ENCODE measurements at regions not wholly inside any gene's neighbourhood (a gene's known extent, or its start where the extent isn't known, plus 50 kb on each side); places are given as distances from the start of the nearest gene placed in this dataset.

- Histone ChIP-seq H3K4me3 (ENCODE audit: low read depth, low read length) (no peak overlapping the region), H3K36me3 (ENCODE audit: control insufficient read depth, insufficient read depth, low read length) (no peaks in the 10 kb centered on the region), H3K27me3 (ENCODE audit: control insufficient read depth, insufficient read depth, low read length) (no peaks in the 10 kb centered on the region), H3K9ac (ENCODE audit: low read depth, low read length) (no peak overlapping the region), H3K4me1 (ENCODE audit: control insufficient read depth, insufficient read depth, low read length) (no peaks in the 10 kb centered on the region), H3K9me3 (ENCODE audit: control insufficient read depth, insufficient read depth, low read length) (no peaks in the 10 kb centered on the region)
Observed at GRCh38 chr2:236936446-236936940, 149.2 kb upstream of the COPS8 start.

DNA sequence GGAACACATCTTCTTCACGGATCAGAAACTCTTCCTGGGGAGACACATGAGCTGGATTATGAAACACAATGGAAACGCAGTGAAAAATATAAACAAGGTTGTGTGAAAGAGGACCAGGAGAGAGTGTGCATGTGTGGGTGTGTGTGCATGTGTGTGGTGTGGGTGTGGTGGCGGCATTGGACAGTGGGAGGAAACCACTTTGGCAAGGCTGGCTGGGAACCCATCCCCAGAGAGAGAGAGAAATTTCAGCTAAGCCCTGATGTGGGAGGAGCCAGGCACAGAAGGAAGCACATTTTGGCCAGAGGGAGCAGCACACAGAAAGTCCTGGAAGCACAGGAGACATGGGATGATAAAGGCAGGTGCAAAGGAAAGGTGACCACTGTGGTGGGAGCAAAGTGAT, 147.6 kb upstream of the COPS8 start:
- Histone ChIP-seq H3K9me3 (ENCODE audit: control insufficient read depth, insufficient read depth, low read length) (no peaks in the 10 kb centered on the region), H3K27me3 (ENCODE audit: control insufficient read depth, insufficient read depth, low read length) (no peaks in the 10 kb centered on the region), H3K4me3 (ENCODE audit: low read depth, low read length) (no peak overlapping the region), H3K36me3 (ENCODE audit: control insufficient read depth, insufficient read depth, low read length) (no peaks in the 10 kb centered on the region), H3K9ac (ENCODE audit: low read depth, low read length) (no peak overlapping the region), H3K4me1 (ENCODE audit: control insufficient read depth, insufficient read depth, low read length) (no peaks in the 10 kb centered on the region)

GRCh38 chr2:236939271-236939670, 146.4 kb upstream of the COPS8 start:
- H3K4me3 ChIP-seq (ENCODE audit: low read depth, low read length): no peak overlapping the region
- H3K36me3 ChIP-seq (ENCODE audit: control insufficient read depth, insufficient read depth, low read length): no peaks in the 10 kb centered on the region
- no peak overlapping the region for H3K9ac ChIP-seq (ENCODE audit: low read depth, low read length)
- no peaks in the 10 kb centered on the region for H3K4me1 ChIP-seq (ENCODE audit: control insufficient read depth, insufficient read depth, low read length)
- H3K27me3 ChIP-seq (ENCODE audit: control insufficient read depth, insufficient read depth, low read length): no peaks in the 10 kb centered on the region
- H3K9me3 ChIP-seq (ENCODE audit: control insufficient read depth, insufficient read depth, low read length): no peaks in the 10 kb centered on the region

- Histone ChIP-seq H3K4me1 (ENCODE audit: control insufficient read depth, insufficient read depth, low read length) (no peaks in the 10 kb centered on the region), H3K4me3 (ENCODE audit: low read depth, low read length) (no peak overlapping the region), H3K9ac (ENCODE audit: low read depth, low read length) (no peak overlapping the region), H3K9me3 (ENCODE audit: control insufficient read depth, insufficient read depth, low read length) (no peaks in the 10 kb centered on the region), H3K36me3 (ENCODE audit: control insufficient read depth, insufficient read depth, low read length) (no peaks in the 10 kb centered on the region), H3K27me3 (ENCODE audit: control insufficient read depth, insufficient read depth, low read length) (no peaks in the 10 kb centered on the region)
Observed at GRCh38 chr2:236939721-236940231, 145.9 kb upstream of the COPS8 start.

DNA sequence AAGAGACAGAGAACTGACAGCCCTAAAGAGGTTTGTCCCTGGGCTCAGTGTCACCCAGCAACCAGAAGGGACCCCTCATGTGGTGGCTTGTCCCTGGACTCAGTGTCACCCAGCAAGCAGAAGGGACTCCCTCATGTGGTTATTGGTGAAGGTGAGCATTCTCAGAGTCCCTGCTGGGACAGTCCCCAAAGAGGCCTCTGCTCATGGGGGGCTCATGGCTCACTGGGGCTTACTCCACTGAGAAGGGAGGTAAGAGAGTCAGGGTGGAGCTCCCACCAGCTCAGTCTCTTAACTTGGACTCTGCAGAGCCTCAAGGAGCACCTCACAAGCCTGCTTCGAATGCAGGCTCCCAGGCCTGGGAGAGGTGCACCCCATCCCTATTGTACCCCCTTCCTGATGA, 145.2 kb upstream of the COPS8 start:
- no peaks in the 10 kb centered on the region for H3K36me3 ChIP-seq (ENCODE audit: control insufficient read depth, insufficient read depth, low read length)
- H3K9me3 ChIP-seq (ENCODE audit: control insufficient read depth, insufficient read depth, low read length): no peaks in the 10 kb centered on the region
- no peak overlapping the region for H3K9ac ChIP-seq (ENCODE audit: low read depth, low read length)
- no peaks in the 10 kb centered on the region for H3K27me3 ChIP-seq (ENCODE audit: control insufficient read depth, insufficient read depth, low read length)
- no peak overlapping the region for H3K4me3 ChIP-seq (ENCODE audit: low read depth, low read length)
- H3K4me1 ChIP-seq (ENCODE audit: control insufficient read depth, insufficient read depth, low read length): no peaks in the 10 kb centered on the region

GRCh38 chr2:236940916-236941520, 144.7 kb upstream of the COPS8 start:
- Histone ChIP-seq H3K9ac (ENCODE audit: low read depth, low read length) (no peak overlapping the region), H3K36me3 (ENCODE audit: control insufficient read depth, insufficient read depth, low read length) (no peaks in the 10 kb centered on the region), H3K4me1 (ENCODE audit: control insufficient read depth, insufficient read depth, low read length) (no peaks in the 10 kb centered on the region)

DNA sequence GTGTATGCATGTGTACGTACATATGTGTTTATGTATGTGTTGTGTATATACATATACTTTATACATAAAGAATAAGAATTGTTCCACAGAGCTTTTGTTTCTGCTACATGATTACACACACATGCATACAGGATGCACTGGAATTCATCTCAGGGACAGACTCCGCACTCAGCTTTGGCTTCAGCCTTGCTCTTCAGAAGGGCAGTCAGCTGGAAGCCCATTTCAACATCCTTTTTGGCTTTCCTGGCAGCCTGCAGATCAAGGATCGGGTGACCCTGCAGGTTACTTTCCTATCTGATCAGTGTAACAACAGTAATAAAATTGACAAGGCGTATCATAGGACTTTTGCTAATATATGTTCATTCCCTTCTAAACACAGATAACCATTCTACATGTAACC, 144.1 kb upstream of the COPS8 start:
- no peak overlapping the region for H3K4me3 ChIP-seq (ENCODE audit: low read depth, low read length)

More at GRCh38 chr2:236940916-236941520, 144.7 kb upstream of the COPS8 start:
- H3K27me3 ChIP-seq (ENCODE audit: control insufficient read depth, insufficient read depth, low read length): no peaks in the 10 kb centered on the region
- no peaks in the 10 kb centered on the region for H3K9me3 ChIP-seq (ENCODE audit: control insufficient read depth, insufficient read depth, low read length)
- H3K4me3 ChIP-seq (ENCODE audit: low read depth, low read length): no peak overlapping the region

DNA sequence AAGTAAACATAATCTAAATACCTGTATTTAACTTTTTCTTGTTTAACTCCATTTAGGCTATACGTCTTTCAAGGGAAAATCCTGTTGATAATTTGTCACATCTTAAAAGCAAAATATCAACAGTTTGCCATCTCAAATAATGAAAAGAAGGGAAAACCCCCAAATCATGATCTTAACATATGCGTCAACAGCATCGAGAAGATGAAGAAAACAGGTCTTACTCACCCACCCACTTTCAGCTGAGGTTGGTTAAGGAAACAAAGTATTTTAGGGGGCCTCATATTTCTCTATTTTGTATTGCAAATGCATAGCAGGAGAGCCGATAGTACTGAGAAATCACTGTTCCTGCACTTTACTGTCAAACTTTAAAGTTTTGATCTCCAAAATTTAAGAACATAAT, 143.1 kb upstream of the COPS8 start:
- Histone ChIP-seq H3K27me3 (ENCODE audit: control insufficient read depth, insufficient read depth, low read length) (no peaks in the 10 kb centered on the region), H3K4me3 (ENCODE audit: low read depth, low read length) (no peak overlapping the region), H3K9me3 (ENCODE audit: control insufficient read depth, insufficient read depth, low read length) (no peaks in the 10 kb centered on the region), H3K36me3 (ENCODE audit: control insufficient read depth, insufficient read depth, low read length) (no peaks in the 10 kb centered on the region), H3K4me1 (ENCODE audit: control insufficient read depth, insufficient read depth, low read length) (no peaks in the 10 kb centered on the region), H3K9ac (ENCODE audit: low read depth, low read length) (no peak overlapping the region)

More for the DNA sequence above, 144.1 kb upstream of the COPS8 start:
- Histone ChIP-seq H3K27me3 (ENCODE audit: control insufficient read depth, insufficient read depth, low read length) (no peaks in the 10 kb centered on the region), H3K36me3 (ENCODE audit: control insufficient read depth, insufficient read depth, low read length) (no peaks in the 10 kb centered on the region), H3K4me1 (ENCODE audit: control insufficient read depth, insufficient read depth, low read length) (no peaks in the 10 kb centered on the region), H3K9me3 (ENCODE audit: control insufficient read depth, insufficient read depth, low read length) (no peaks in the 10 kb centered on the region), H3K9ac (ENCODE audit: low read depth, low read length) (no peak overlapping the region)

DNA sequence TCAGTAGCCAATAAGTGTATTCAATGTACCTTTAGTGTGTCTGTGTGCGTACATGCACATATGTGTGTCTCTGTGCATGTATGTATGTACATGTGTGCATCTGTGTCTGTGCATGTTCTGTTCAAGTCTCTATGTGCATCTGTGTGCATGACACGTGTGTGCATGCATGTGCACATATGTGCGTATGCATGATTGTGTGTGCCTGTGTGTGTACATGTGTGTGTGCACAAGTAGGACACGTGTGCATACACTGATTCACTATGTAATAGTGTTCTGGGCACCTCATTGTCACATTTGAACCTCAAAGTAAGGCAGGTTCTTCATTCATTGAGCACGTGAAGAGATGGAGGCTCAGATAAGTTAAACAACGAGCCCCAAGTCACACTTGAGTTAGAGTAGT, 142.6 kb upstream of the COPS8 start:
- Histone ChIP-seq H3K27me3 (ENCODE audit: control insufficient read depth, insufficient read depth, low read length) (no peaks in the 10 kb centered on the region), H3K9ac (ENCODE audit: low read depth, low read length) (no peak overlapping the region), H3K4me3 (ENCODE audit: low read depth, low read length) (no peak overlapping the region), H3K36me3 (ENCODE audit: control insufficient read depth, insufficient read depth, low read length) (no peaks in the 10 kb centered on the region), H3K9me3 (ENCODE audit: control insufficient read depth, insufficient read depth, low read length) (no peaks in the 10 kb centered on the region), H3K4me1 (ENCODE audit: control insufficient read depth, insufficient read depth, low read length) (no peaks in the 10 kb centered on the region)

GRCh38 chr2:236943841-236944513, 141.7 kb upstream of the COPS8 start:
- no peaks in the 10 kb centered on the region for H3K36me3 ChIP-seq (ENCODE audit: control insufficient read depth, insufficient read depth, low read length)
- no peaks in the 10 kb centered on the region for H3K27me3 ChIP-seq (ENCODE audit: control insufficient read depth, insufficient read depth, low read length)
- no peaks in the 10 kb centered on the region for H3K4me1 ChIP-seq (ENCODE audit: control insufficient read depth, insufficient read depth, low read length)
- no peaks in the 10 kb centered on the region for H3K9me3 ChIP-seq (ENCODE audit: control insufficient read depth, insufficient read depth, low read length)
- no peak overlapping the region for H3K9ac ChIP-seq (ENCODE audit: low read depth, low read length)
- no peak overlapping the region for H3K4me3 ChIP-seq (ENCODE audit: low read depth, low read length)

DNA sequence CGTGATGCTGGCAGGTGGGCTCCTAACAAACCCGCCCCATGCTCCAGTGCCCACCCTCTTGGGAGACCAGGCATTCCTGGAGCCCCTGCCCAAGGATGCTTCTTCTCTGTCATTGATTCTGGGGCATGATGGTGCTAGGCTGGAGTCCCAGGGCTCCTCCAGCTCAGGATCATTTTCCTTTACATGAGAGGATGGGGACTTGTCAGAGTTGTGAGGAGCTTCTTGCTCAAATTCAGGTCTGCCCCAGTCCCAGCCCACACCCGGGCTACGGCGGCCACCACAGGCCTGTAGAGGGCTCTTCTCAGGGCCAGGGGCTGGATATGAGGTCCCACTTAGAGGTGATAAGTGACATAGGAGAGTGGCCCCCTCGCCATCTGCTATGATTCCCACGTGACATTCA, 141.1 kb upstream of the COPS8 start:
- H3K9ac ChIP-seq (ENCODE audit: low read depth, low read length): no peak overlapping the region
- no peaks in the 10 kb centered on the region for H3K27me3 ChIP-seq (ENCODE audit: control insufficient read depth, insufficient read depth, low read length)
- H3K36me3 ChIP-seq (ENCODE audit: control insufficient read depth, insufficient read depth, low read length): no peaks in the 10 kb centered on the region
- H3K4me3 ChIP-seq (ENCODE audit: low read depth, low read length): no peak overlapping the region
- H3K9me3 ChIP-seq (ENCODE audit: control insufficient read depth, insufficient read depth, low read length): no peaks in the 10 kb centered on the region
- no peaks in the 10 kb centered on the region for H3K4me1 ChIP-seq (ENCODE audit: control insufficient read depth, insufficient read depth, low read length)

DNA sequence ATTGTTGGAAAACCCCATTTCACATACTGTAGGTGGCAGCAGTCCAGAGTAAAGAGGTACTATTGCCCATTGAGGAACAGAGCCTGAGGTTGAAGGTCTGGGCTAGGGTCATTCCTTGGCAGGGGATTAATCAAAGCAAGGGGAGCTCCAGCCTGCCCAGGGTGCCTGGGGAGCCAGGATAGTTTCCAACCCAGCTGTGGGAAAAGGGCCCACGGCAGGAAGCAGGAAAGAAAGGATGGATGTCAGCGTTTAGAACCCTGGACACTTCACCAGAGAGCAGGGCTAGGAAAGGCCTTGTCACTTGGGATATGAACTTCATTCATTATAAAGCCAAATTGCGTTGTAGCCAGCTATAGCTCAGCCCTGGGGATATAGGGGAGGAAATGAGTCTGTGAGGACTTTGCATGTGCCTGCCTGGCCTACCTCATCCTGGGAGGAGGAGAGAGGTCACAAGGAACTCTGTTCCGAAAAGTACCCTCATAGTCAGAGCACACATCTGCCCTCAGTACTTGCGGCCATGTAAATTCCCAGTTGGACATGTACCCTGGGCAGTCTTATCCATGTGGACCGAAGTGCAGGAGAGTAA, 140.2 kb upstream of the COPS8 start:
- Histone ChIP-seq H3K36me3 (ENCODE audit: control insufficient read depth, insufficient read depth, low read length) (no peaks in the 10 kb centered on the region), H3K4me1 (ENCODE audit: control insufficient read depth, insufficient read depth, low read length) (no peaks in the 10 kb centered on the region), H3K9me3 (ENCODE audit: control insufficient read depth, insufficient read depth, low read length) (no peaks in the 10 kb centered on the region), H3K9ac (ENCODE audit: low read depth, low read length) (no peak overlapping the region), H3K27me3 (ENCODE audit: control insufficient read depth, insufficient read depth, low read length) (no peaks in the 10 kb centered on the region), H3K4me3 (ENCODE audit: low read depth, low read length) (no peak overlapping the region)
